HFFc6 (cell line): ENCODE measurements at regions not wholly inside any gene's neighbourhood (a gene's known extent, or its start where the extent isn't known, plus 50 kb on each side); places are given as distances from the start of the nearest gene placed in this dataset.

Experiments used
- DNase-seq: peaks from one replicate; pipeline ENCODE4 v3.0.0-alpha.2; 2018
- H3K27ac Mint-ChIP-seq: 2 replicates; pipeline ENCODE4 v1.8.0; 2020; ENCODE audit warnings: mild to moderate bottlenecking, mixed read lengths
- H3K27me3 Mint-ChIP-seq: 2 replicates; pipeline ENCODE4 v1.8.0; 2021; ENCODE audit warnings: mild to moderate bottlenecking, moderate library complexity, mixed read lengths; ENCODE audit not compliant: insufficient read depth
- H3K36me3 Mint-ChIP-seq: 2 replicates; pipeline ENCODE4 v1.8.0; 2021; ENCODE audit warnings: low read depth, mixed read lengths
- H3K4me1 Mint-ChIP-seq: 2 replicates; pipeline ENCODE4 v1.8.0; 2020; ENCODE audit warnings: low read depth, mixed read lengths
- H3K4me3 Mint-ChIP-seq: 2 replicates; pipeline ENCODE4 v1.8.0; 2020; ENCODE audit warnings: mild to moderate bottlenecking, moderate library complexity, mixed read lengths
- H3K9me3 Mint-ChIP-seq: 2 replicates; pipeline ENCODE4 v1.8.0; 2020; ENCODE audit warnings: mild to moderate bottlenecking, mixed read lengths
- CTCF ChIP-seq: fragments of 200-600 bp; sonication (generic); IDR thresholded peaks from 2 replicates; pipeline ENCODE4 v1.5.0; 2021; ENCODE audit warnings: antibody characterized with exemption, mild to moderate bottlenecking

- Mint-ChIP-seq H3K27me3 (no peaks in the 10 kb centered on the region; the same call in 1 of the 2 replicates), H3K36me3 (no peaks in the 10 kb centered on the region), H3K4me3 (peak overlapping the region; percentile 52; the same call in 1 of the 2 replicates), H3K9me3 (peaks cover 6% of the 10 kb centered on the region; the same call in 1 of the 2 replicates), H3K4me1 (peaks cover 28% of the 10 kb centered on the region), H3K27ac (peak overlapping the region; percentile 49; the same call in 1 of the 2 replicates)
- no peak for TF ChIP-seq CTCF
- peak; percentile 42 for DNase-seq
These were observed 230.8 kb downstream of the SHOX start for GRCh38 chrX:861340-861890.

- TF ChIP-seq CTCF: no peak
- Mint-ChIP-seq H3K27ac (no peak overlapping the region), H3K36me3 (no peaks in the 10 kb centered on the region), H3K9me3 (peaks cover 6% of the 10 kb centered on the region; the same call in 1 of the 2 replicates), H3K4me1 (peaks cover 28% of the 10 kb centered on the region), H3K27me3 (peaks cover 2% of the 10 kb centered on the region; the same call in 1 of the 2 replicates), H3K4me3 (no peak overlapping the region)
- no peak for DNase-seq
These were observed 228.7 kb downstream of the SHOX start for GRCh38 chrX:859329-859728.

- H3K27me3 Mint-ChIP-seq: peaks cover 2% of the 10 kb centered on the region; the same call in 1 of the 2 replicates
- no peak overlapping the region for H3K27ac Mint-ChIP-seq
- DNase-seq: no peak
- no peaks in the 10 kb centered on the region for H3K36me3 Mint-ChIP-seq
- H3K9me3 Mint-ChIP-seq: peaks cover 6% of the 10 kb centered on the region; the same call in 1 of the 2 replicates
- peaks cover 24% of the 10 kb centered on the region for H3K4me1 Mint-ChIP-seq
- H3K4me3 Mint-ChIP-seq: no peak overlapping the region
- no peak for TF ChIP-seq CTCF
These were observed 228.0 kb downstream of the SHOX start for GRCh38 chrX:858542-859078.

GRCh38 chrX:857376-857775 is 226.8 kb downstream of the SHOX start:
- H3K27ac Mint-ChIP-seq: no peak overlapping the region
- no peak for DNase-seq
- H3K9me3 Mint-ChIP-seq: peaks cover 6% of the 10 kb centered on the region; the same call in 1 of the 2 replicates
- H3K4me1 Mint-ChIP-seq: peaks cover 24% of the 10 kb centered on the region
- H3K36me3 Mint-ChIP-seq: no peaks in the 10 kb centered on the region
- peak overlapping the region; percentile 42; the same call in 1 of the 2 replicates for H3K4me3 Mint-ChIP-seq
- H3K27me3 Mint-ChIP-seq: peaks cover 2% of the 10 kb centered on the region; the same call in 1 of the 2 replicates
- TF ChIP-seq CTCF: no peak

- no peak for TF ChIP-seq CTCF
- Mint-ChIP-seq H3K4me1 (peaks cover 19% of the 10 kb centered on the region), H3K9me3 (peaks cover 6% of the 10 kb centered on the region; the same call in 1 of the 2 replicates), H3K36me3 (no peaks in the 10 kb centered on the region), H3K27ac (no peak overlapping the region), H3K4me3 (peak overlapping the region; percentile 42; the same call in 1 of the 2 replicates), H3K27me3 (peaks cover 2% of the 10 kb centered on the region; the same call in 1 of the 2 replicates)
- DNase-seq: no peak
These were observed 226.1 kb downstream of the SHOX start for GRCh38 chrX:856566-857290.
